ENCODE measurements at regions not wholly inside any gene's neighbourhood (a gene's known extent, or its start where the extent isn't known, plus 50 kb on each side); places are given as distances from the start of the nearest gene placed in this dataset.
A peak's percentile ranks its signal among the peaks of the same experiment; 100 is the strongest.

GRCh38 chr2:43034242-43034619 is 192.2 kb downstream of the ZFP36L2 start:
- no peak for DNase-seq (ENCODE audit: low spot score)

DNA sequence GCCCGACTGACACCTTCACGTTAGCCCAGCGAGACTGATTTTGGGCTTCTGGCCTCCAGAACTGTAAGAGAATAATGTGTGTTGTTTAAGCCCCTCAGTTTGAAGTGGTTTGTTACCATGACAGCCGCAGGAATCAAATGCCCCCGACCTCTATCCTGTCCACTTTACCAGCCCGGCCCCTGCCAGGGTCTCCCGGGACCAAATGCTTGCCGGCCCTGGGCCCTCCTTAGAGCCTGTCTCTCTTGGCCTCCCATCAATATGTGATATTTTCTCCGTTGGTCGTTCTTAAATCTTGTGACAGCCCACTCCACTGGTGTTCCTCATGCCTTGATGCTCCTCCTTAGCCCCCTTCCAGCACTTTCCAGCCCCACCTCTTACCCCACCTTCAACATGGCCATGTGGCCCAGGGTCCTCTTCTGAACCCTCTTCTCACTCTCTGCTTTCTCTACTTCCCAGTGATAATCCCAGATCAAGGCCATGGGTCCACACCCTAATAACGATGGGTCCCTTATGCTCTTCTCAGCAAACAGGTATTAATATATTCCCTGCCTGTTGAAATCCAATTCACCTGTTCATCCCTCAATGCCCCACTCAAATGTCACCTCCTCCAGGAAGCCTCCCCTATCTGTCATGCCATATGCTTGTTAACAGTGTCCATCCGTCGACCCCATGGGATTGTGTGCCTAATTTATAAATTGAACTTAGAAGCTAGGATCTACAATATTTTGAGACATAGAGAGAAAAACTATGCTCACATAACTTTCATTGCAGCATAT is 192.8 kb downstream of the ZFP36L2 start:
- no peak for DNase-seq (ENCODE audit: low spot score)

DNA sequence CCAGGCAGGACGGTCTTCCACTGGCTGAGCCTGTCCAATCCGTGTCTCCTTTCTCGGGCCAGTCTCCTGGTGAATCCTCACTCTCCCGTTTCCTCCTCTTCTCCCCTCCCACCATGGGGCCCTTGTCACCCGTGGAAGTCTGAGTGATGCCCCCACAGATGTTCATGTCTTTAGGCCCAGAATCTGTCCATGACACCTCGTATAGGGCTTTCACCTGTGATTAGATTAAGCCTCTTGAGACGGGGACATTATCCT is 193.5 kb downstream of the ZFP36L2 start:
- no peak for DNase-seq (ENCODE audit: low spot score)

DNA sequence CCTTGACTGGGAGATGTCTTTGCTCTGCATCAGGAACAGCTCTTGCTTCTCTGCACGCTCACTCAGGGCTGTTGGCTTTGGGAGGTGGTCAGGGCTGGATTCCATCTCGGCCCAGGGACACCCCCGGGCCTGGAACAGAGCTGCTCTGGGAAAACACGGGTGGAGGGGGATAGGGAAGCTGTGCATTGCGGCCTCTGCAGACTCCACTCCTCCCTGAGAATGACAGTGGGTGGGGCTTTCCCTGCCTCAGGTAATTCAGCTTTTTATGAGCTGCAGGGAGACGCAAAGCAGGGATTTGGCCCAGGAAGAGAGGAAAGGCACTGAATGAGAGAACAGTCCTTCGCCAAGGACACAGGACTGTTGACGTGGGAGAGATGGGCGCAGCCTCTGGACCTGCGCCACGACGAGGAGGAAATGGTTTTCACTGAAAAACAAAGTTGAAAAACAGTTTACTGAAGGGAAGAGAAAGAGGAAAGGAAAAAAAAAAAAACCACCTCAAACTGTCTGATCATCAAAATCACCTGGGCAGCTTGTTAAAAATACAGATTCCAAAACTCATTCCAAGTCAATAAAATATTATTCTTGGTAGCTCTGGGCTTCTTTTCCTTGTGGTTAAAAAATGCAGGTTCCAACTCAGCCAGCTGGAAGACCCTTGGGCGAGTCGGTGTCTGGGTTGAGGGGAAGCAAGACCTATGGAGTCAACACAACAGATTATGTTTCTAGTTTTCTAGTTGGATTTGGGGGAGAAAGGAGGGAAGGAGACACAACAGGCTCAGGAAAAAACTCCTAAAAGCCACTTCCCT is 194.0 kb downstream of the ZFP36L2 start:
- DNase-seq (ENCODE audit: low spot score) = peak; percentile 62

DNA sequence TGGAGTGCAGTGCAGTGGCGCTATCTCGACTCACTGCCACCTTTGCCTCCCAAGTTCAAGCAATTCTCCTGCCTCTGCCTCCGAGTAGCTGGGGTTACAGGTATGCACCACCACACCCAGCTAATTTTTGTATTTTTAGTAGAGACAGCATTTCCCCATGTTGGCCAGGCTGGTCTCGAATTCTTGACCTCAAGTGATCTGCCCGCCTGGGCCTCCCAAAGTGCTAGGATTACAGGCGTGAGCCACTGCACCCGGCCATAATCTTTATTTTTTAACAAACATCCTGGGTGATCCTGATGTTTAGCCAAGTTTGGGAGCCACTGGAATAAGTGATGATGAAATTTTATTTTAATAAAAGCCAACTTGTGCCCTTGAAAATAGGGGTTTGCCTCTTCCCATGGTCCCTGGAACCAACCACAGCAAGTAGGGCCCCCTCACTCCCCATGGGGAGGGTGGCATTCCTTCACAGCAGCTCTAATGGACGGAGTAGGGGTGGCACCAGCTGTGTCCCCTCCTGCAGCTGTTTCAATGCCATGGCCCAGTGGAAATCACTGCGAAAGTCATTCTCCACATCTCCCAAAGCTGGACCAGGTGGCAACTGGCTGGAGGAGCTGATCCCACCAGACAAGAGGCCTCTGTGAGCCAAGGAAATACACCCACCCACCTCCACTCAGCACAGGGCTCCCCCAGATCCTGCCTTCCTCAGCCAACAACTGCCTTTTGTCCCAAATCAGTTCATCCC is 194.8 kb downstream of the ZFP36L2 start:
- no peak for DNase-seq (ENCODE audit: low spot score)

DNA sequence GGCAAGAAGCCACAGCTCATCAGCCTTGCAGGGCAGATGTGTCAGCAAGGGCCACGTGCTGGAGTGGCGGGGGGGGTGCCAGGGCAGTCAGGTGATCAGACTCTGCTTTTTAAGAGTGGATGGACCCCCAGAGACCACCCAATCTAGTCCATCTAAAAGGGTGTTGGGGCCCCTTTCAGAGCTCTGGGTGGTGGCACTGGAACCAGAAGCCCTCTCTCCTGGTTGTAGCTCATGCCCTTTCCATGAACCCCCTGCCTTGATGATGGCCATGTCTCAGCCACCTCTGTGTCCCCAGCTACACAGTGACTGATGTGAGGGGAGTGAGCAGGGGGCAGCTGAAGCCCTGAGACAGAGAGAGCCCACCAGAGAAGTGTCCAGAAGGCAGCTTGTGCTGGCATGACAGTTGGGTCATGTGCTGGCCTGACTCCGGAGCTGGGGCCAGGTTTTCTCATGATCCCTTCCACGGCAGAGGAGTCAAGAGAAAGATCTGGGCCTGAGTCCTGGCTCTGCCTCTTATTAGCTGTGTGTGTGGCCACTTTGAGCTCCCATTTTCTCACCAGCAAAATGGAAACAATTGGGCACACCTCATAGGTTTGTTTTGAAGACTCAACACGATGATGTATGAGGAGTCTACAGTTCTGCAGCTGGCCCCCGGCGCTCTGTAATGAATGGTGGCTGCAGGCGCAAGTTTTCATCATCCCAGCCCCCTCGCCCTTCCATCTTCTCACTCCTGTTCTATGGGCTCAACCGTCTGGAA is 195.7 kb downstream of the ZFP36L2 start:
- no peak for DNase-seq (ENCODE audit: low spot score)

DNA sequence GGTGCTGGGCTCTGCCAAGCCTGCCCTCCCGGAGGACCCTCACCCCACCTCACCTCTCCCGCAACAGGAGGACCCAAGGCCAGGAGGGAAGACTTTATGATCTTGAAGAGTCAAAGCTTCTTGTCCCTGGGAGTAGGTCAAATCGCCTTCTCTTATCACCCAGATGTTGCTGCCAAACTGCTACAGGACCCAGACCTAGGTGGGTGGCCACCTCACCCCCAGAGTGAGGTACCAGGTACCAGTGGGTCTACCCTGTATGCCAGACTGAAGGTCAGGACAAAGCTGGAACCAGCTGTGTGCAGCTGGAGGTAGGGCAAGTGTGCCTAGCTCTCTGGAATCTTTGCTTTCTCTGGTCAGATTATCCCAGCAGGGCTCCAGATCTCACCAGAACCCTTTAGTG is 197.2 kb downstream of the ZFP36L2 start:
- no peak for DNase-seq (ENCODE audit: low spot score)

GRCh38 chr2:43028188-43028587 is 198.2 kb downstream of the ZFP36L2 start:
- DNase-seq (ENCODE audit: low spot score) = no peak

DNA sequence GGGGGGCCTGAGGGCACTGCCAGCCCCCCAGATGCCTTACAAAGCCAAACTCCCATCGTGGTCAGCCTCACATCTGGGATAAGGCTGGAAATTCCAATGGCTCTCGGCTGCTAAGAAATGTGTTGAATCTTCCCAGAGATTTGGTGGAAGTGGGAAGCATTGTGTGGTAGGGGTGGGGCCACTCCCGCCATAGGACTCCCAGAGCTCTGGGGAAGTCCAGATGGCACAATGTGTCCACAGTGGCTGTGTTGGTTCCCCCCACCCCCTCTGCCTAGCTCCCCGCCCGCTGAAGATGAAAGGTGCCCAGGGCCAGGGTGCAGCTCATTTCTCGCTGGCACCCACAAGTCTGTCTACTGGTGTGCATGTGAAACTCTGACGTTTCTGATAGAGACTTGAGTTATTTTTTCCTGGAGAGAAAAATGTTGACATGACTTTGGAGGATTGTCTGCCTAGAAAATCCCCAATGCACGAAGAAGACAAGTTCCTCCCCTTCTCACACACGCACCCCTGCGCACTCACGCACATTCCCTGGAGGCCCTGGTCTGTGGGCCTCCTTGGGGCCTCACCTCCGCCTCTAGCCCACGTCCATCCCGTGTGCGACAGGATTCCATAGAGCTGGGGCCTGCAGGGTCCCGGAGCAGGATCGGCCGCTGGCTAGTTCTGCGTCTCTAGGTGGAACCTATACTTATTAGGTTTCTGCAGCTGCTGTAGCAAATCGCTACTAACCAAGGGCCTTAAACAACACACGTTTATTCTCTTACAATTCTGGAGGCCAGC is 199.1 kb downstream of the ZFP36L2 start:
- DNase-seq (ENCODE audit: low spot score) = no peak

DNA sequence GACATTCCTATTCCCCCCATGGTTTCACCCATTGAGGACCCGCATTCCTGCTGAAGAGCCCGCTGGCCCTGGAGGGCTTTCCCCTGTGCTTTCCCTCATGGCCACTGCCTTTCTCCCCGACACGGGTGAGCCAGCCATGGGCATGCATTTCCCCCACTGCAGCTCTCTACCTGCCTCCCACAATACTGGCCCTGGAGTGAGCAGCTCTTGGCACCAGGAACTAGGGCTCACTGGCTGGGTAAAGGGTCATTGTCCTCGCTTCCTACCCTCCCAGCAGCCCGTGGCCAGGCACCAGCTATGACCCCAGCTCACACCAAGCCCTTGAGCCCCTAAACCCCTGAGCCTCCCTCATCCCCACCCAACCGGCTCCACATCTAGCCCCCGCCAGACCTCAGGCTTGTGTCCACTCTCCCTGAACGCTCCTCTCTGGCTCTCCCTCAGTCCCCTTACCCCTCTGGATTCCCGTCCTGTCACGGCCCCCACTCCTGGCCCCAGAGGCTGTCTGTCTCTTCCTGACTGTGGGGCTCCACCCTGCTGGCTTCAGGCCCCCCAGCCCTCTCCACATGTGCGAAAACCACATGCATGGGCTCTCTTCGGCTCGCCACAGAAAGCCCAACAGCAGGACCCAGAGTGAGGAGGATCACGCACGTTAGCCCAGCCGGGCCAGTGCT is 199.8 kb downstream of the ZFP36L2 start:
- no peak for DNase-seq (ENCODE audit: low spot score)

DNA sequence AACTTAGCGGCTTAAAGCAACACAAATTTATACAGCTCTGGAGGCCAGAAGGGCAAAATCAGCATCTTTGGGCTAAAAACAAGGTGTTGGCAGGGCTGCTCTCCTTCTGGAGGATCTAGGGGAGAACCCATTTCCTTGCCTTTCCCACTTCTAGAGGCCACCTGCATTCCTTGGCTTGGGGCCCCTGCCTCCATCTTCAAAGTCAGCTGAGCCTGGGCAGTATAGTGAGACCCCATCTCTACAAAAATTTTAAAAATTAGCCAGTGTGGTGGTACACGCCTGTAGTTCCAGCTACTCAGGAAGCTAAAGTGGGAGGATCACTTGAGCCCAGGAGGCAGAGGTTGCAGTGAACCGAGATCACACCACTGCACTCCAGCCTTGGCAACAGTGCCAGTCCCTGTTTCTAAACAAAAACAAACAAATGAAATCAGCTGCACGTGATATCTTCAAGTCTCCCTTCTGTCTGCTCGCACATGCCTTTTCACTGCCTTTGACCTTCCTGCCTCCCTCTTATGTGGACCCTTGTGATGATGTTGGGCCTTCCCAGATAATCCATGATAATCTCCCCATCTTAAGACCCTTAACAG is 200.6 kb downstream of the ZFP36L2 start:
- no peak for DNase-seq (ENCODE audit: low spot score)

- DNase-seq (ENCODE audit: low spot score) = peak; percentile 53
These were observed 201.8 kb downstream of the ZFP36L2 start for GRCh38 chr2:43024515-43025011.

GRCh38 chr2:43023791-43024514 is 202.5 kb downstream of the ZFP36L2 start:
- no peak for DNase-seq (ENCODE audit: low spot score)

DNA sequence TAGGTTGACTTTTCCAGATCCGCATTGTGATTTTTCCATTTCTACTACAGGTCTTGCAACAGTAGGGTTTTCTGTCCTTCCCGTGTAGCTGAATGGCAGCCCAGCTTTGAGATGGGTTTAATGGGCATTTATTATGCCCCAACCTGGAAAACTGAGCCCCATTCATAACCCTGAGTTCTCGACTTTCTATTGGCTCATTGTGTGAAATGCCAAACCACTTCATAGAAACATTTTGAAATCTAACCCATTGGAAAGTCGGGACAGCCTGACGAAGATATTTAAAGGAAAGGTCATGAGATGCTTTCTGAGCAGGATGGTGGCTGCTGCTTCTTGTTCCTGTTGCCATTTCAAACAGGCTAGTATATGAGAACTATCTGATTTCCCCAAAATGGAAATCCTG is 203.5 kb downstream of the ZFP36L2 start:
- DNase-seq (ENCODE audit: low spot score) = no peak

DNA sequence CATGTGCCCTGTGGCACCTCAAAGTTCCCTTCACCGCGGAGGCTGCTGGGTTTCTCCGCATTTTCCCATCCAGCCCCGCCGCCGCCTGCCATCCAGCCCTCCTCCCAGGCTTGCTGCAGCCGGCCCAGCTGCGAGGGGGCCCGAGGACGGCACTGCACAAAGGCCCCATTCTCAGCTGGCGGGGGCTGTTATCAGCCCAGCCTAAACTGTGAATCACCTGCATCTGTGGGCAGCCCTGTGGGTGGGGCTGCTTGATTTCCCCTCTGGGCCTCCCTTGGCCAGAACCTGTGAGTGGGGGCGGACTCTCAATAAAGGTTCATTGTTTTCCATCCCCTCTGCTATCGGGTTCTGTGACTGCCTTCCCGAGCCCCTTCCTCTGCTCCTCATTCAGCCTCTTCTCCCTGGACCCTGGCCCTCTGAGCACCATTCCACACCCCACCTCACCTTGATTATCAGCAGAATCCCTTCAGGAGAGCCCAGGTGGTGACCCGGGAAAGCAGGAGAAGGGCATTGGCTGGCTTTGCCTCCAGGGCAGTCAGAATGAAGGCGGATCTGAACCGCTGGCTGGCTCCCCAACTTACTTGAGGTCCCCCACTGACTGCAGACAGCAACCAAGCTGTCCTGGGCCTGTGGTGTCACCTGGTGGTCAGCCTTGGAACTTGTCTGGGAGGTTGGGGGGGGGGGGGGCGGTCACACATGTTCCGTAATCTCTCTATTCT is 204.5 kb downstream of the ZFP36L2 start:
- DNase-seq (ENCODE audit: low spot score) = peak; percentile 56

DNA sequence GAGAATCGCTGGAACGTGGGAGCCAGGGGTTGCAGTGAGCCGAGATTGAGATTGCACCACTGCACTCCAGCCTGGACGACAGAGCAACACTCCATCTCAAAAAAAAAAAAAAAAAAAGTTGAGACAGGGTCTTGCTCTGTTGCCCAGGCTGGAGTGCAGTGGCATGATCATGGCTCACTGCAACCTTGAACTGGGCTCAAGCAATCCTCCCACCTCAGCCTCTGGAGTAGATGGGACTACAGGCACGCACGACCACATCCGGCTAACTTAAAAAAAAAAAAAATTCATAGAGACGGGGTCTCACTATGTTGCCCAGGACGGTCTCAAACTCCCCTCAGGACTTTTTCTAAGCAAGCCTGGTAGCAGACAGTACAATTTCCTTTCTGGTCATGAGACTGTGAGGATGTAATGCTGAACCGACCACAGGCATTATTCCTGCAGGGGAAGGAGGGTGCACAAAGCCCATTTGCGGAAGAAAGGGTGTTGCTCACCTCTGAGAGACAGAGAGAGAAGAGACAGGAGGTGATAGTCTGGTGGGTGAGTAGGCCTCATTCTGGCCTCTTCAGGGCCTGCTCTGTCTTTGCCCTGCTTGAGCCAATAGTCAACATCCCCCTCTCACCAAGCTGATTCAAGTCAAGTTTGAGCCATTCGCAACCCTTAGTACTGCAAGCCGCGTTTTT is 205.3 kb downstream of the ZFP36L2 start:
- no peak for DNase-seq (ENCODE audit: low spot score)

DNA sequence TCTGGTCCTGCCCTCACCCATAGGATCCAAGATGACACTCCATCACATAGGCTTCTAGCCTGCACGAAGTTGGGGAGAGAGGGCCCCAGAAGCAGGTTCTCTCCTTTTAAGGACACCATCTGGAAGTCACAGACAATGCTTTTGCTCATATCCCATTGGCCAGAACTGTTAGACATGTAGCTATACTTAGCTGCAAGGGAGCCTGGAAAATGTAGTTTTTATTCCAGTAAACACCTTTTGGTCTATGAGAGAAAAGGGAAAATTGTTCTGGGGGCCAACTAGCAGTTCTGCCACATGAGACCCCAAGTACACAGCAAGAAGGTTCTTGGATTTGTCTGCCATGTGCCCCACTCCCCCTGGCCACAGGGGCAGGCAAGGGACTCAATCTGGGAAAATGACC is 206.1 kb downstream of the ZFP36L2 start:
- DNase-seq (ENCODE audit: low spot score) = no peak

- no peak for DNase-seq (ENCODE audit: low spot score)
These were observed 206.7 kb downstream of the ZFP36L2 start for GRCh38 chr2:43019536-43020183.

Measured in mucosa of gallbladder (tissue), 1 donor.